NCI-H82 (cell line): ENCODE measurements at regions not wholly inside any gene's neighbourhood (a gene's known extent, or its start where the extent isn't known, plus 50 kb on each side); places are given as distances from the start of the nearest gene placed in this dataset.

Experiments
- DNase-seq: peaks from one replicate; lab custom pipeline; 2025; lab: John Stamatoyannopoulos, UW

DNA sequence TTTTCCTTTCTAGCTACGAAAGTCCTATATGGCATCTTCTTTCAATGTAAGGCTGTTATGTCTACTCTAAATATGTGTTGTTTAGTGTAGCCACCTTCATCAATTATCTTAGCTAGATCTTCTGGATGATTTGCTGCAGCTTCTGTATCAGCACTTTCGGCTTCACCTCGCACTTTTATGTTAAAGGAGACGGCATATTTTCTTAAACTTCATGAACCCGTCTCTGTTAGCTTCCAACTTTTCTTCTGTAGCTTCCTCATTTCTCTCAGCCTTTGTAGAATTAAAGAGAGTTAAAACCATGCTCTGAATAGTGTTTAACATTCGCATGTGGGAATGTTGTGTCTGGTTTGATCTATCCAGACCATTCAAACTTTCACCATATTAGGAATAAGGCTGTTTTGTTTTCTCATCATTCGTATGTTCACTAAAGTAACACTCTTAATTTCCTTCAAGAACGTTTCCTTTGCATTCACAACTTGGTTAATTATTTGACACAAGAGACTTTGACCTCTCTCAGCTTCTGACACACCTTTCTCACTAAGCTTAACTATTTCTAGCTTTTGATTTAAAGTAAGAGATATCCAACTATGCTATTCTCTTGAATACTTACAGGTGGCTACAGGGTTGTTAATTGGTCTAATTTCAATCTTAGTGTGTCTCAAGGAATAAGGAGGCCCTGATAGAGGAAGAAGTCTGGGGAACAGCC is 476.8 kb downstream of the GABRG1 start:
- no peak for DNase-seq

DNA sequence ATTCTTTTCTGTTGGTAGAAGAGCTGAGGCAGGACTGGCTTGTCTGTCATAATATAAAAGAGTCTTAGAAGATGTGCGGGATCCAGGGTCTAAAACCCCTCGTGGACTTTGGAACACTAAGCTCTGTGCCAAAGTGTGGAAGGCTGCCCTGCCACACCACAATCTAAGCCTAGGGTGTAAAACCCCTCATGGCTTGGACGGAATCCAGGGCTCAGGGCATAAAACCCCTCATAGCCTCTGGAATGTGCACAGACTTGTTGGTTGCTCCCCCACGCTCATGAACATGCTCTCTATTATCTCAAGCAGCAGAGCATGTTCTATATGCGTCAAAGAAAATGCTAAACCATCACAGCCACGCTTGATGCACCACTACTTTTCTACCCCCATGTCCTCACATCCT is 483.6 kb downstream of the GABRG1 start:
- peak; percentile 21 for DNase-seq

GRCh38 chr4:45638641-45639040 is 485.2 kb downstream of the GABRG1 start:
- DNase-seq: peak; percentile 87

DNA sequence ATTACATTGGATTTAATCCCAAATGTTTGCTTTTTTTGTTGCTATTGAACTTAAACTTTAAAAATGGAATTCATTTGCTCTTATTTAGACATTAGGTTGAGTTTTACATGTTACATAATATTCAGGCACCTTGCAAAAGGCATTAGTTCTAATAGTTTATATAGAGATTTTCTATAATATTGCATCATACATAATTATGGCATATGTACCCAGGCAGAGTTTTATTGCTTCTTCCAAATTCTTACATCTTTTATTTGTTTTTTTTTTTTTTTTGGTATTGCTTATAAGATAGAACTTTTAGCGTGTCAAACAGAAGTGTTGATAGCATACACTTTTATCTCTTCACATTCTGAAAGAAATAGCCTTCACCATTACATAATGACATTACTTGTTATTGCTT is 487.7 kb downstream of the GABRG1 start:
- no peak for DNase-seq

- no peak for DNase-seq
These were observed 494.1 kb downstream of the GABRG1 start for GRCh38 chr4:45629717-45630116.

DNA sequence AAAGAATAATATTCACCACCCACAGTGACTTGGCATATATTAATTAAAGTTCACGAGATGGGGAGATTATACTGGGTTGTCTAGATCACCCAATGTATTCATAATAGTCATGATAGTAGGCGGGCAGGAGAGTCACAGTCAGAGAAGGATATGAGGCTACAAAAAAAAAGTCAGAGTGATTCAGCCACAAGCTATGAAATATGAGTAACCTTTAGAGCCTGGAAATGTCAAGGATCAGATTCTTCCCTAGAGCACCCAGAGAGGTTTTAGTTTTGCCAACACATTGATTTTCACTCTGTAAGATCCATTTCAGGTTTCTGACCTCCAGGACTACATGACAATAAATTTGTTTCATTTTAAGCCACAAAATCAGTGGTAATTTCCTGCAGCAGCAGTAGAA is 501.9 kb downstream of the GABRG1 start:
- DNase-seq: no peak

GRCh38 chr4:45620808-45621207 is 503.0 kb downstream of the GABRG1 start:
- DNase-seq: no peak

DNA sequence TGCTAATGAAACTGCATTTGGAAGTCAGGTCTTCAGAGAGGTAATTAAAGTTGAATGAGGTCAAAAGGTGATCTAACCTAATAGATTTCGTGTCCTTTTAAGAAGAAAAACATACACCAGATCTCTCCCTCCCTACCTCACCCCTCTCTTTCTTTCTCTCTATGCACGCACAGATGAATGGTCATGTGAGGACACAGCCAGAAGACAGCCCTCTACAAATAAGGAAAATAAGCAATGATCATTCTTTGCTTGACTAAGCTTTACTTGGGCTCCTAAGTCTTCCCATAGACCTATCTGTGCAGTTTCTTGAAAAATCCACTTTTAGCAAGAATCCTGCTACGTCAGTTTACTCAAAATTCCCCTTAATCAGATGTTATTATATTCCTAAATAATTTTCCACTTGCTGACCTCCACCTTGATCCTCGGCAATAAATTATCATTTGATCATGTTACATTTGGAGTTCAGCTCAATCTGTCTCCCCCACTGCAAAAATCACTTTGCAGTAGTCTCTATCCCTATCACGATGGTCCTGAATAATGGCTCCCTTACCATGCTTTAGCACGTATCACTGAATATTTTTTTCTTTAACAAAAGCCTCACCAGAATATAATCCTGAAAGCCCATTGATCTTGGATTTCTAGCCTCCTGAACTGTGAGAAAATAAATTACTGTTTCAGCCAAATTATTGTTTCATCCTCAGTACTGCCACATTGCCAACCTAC is 527.3 kb downstream of the GABRG1 start:
- DNase-seq: no peak

DNA sequence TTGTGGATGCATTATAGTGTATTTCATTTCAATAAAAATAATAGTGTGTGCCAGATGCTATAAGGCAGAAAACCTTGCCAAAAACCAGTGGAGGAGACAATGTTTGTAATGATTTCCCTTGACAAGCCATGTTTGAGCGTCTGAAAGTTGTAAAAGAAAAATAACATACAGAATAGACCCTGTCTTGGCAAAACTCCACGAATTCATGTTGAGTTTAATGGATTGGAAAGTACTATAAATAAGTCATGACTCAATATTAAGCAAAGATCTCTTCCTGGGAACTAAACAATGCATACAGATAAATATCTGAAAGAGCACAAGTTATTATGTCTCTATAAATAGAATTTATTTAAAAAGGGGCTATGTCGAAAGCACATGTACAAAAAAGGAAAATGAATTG is 543.5 kb downstream of the GABRG1 start:
- DNase-seq: no peak

- no peak for DNase-seq
These were observed 545.0 kb downstream of the GABRG1 start for GRCh38 chr4:45578874-45579273.

GRCh38 chr4:45576275-45576674 is 547.6 kb downstream of the GABRG1 start:
- DNase-seq: no peak

GRCh38 chr4:45569619-45570018 is 554.2 kb downstream of the GABRG1 start:
- no peak for DNase-seq

- DNase-seq: no peak
These were observed 555.2 kb downstream of the GABRG1 start for GRCh38 chr4:45568694-45569093.

GRCh38 chr4:45566896-45567603 is 556.8 kb downstream of the GABRG1 start:
- DNase-seq: no peak

- no peak for DNase-seq
These were observed 569.4 kb downstream of the GABRG1 start for GRCh38 chr4:45554423-45554822.

DNA sequence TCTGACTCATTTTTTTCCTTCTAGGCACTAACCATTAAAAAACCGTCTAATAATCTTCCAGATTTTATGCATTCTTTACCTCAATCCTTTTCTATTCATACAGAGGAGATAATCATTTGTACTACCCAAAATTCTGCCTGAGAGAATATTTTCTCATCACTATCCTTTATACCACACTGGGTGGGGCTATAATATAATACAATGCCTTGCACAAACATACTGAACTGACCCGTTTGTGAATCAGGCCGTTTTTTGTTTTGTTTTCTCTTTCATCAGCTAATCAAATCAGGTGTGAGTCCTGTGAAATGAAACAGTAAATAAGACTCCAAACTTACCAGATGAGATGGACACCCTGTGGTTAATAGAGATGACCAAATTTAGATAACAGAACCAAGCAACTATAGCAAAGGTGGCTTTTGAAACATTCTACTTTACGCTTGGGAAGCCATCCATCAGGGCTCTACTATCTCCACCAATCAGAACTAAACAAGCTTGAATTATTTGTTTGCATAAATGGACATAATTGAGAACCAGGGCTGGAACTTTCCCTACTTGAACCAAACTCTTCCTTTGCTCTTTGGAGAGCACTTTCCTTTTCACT is 573.0 kb downstream of the GABRG1 start:
- DNase-seq: no peak

DNA sequence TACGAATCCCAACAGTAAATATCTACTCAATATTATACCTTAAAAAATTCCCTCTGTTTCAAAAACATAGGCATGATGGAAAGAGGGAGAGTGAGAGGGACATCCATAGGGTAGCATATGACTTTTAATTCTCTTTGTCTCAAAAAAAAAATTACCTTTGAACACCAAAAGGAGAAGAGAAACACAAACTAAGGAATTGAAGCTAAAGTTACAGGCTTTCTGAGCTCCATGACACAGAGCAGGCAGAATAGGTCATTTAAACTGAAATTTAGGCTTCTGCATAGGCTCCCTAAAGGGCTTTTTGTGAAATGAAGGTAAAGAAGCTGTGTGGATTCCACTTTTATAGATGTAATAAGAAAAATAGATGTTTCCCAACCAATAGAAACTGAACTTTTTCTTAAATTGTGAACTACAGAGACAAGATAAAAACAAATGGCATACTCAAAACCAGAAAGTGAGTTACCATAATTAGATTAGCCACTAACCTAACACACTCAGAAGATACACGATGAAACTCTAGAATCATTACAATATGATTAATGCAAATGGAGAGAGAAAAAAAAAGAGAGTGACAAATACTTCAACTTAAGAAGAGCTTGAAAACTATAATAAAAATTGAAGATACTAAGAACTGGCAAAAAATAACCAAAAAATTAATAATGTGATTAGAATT is 584.6 kb downstream of the GABRG1 start:
- DNase-seq: no peak

GRCh38 chr4:45530498-45530897 is 593.4 kb downstream of the GABRG1 start:
- DNase-seq: no peak

DNA sequence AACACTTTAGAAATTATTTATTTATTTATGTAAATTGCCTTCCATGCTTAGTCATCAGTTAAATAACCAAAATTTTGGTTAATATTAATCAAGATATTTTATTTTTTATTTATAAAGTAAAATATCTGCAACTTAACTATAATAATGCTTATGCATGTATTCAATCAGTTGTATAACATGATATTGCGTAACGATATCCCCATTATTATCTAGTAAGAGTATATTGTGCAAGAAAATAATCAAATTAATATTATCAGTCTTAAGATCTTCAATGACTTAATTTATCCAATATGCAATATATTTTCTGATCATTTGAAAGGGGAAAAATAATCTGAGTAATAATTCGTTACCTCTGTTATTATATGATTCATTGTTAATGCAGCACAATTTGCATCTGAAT is 596.7 kb downstream of the GABRG1 start:
- DNase-seq: no peak

- DNase-seq: no peak
These were observed 605.0 kb downstream of the GABRG1 start for GRCh38 chr4:45518832-45519231.

- DNase-seq: no peak
These were observed 621.4 kb downstream of the GABRG1 start for GRCh38 chr4:45502471-45502870.

DNA sequence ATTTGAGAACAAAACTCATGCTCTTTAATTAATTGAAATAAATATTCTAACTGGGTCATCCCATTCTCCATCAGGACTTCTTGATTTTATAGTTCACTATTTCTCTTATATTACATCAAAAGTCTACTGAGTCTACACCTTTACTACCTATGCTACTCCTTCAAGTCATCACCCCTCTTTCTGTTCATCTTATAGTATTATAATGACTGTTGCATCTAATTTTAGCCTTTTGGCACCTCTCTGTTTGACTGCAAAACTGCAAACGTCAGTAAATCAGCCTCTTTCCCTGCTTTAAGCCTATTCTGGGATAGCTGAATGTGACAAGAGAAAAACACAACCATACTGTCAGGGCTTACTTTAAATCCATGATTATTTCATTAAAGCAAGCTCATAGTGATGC is 639.1 kb downstream of the GABRG1 start:
- DNase-seq: peak; percentile 65
